A549 (cell line): ENCODE measurements at regions not wholly inside any gene's neighbourhood (a gene's known extent, or its start where the extent isn't known, plus 50 kb on each side); places are given as distances from the start of the nearest gene placed in this dataset.

ENCODE experiments used
- BHLHE40 ChIP-seq: IDR thresholded peaks from 2 replicates; pipeline ENCODE4 v1.6.1; 2012; ENCODE audit warnings: low read depth, low read length, inconsistent platforms
- CEBPB ChIP-seq, 2 experiments: fragments of >200 bp in 1 of 2; sonication (Bioruptor Twin) in 1 of 2; formaldehyde crosslinking in 1 of 2; IDR thresholded peaks; 2 replicates each; pipeline ENCODE4 v1.6.1; 2012 to 2016
- HOXA7 ChIP-seq: fragments of 250-450 bp; sonication (Bioruptor Pico); IDR thresholded peaks from 2 replicates; pipeline ENCODE4 v1.5.0; 2020; ENCODE audit warnings: mild to moderate bottlenecking, moderate library complexity
- POLR2A ChIP-seq: IDR thresholded peaks from 2 replicates; pipeline ENCODE4 v1.6.1; 2012; ENCODE audit warnings: mild to moderate bottlenecking, low read length
- POLR2AphosphoS2 ChIP-seq: conservative IDR thresholded peaks from 2 replicates; pipeline ENCODE4 v1.6.1; 2012; ENCODE audit warnings: low read length, improper control_type of control experiment, inconsistent platforms
- SMC3 ChIP-seq: fragments of >200 bp; sonication (Bioruptor Twin); formaldehyde crosslinking; IDR thresholded peaks from 3 replicates; pipeline ENCODE4 v1.6.1; 2018; ENCODE audit warnings: inconsistent platforms
- TF ChIP-seq, protein P1 (sequence below): fragments of >200 bp; sonication (Bioruptor Twin); formaldehyde crosslinking; IDR thresholded peaks from 3 replicates; pipeline ENCODE4 v1.6.1; 2016
- TF ChIP-seq, protein P2 (sequence below): fragments of >200 bp; sonication (Bioruptor Twin); formaldehyde crosslinking; IDR thresholded peaks from 3 replicates; pipeline ENCODE4 v1.5.1; 2016
- TF ChIP-seq, protein P3 (sequence below): IDR thresholded peaks from 2 replicates; pipeline ENCODE4 v1.6.1; 2012

DNA sequence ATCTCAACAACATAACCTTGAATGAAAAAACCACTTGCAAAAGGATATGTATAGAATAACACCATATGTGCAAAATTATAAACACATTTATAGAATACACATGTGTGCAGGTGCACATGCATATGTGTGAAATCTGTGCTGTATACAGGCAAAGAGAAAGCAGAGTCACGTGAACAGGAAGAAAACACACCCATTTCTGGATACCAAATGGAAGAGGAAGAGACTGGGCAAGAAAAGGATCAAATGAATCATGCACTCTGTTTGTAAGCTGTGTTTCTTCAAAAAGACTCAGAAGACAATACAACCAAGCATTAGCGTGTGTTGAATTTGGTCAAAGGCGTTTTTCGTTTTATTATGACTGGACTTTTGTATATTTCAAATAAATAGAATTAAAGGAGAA, 111.3 kb upstream of the ERG start:
- TF ChIP-seq CEBPB (IDR thresholded peaks at IDR 0.05) (no peak), POLR2A (no peak), HOXA7 (CRISPR knock-in tag) (no peak), SMC3 (no peak), BHLHE40 (no peak), POLR2AphosphoS2 (no peak)
- TF ChIP-seq, protein P1, sequence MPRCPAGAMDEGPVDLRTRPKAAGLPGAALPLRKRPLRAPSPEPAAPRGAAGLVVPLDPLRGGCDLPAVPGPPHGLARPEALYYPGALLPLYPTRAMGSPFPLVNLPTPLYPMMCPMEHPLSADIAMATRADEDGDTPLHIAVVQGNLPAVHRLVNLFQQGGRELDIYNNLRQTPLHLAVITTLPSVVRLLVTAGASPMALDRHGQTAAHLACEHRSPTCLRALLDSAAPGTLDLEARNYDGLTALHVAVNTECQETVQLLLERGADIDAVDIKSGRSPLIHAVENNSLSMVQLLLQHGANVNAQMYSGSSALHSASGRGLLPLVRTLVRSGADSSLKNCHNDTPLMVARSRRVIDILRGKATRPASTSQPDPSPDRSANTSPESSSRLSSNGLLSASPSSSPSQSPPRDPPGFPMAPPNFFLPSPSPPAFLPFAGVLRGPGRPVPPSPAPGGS, result no peak
- TF ChIP-seq, protein P2, sequence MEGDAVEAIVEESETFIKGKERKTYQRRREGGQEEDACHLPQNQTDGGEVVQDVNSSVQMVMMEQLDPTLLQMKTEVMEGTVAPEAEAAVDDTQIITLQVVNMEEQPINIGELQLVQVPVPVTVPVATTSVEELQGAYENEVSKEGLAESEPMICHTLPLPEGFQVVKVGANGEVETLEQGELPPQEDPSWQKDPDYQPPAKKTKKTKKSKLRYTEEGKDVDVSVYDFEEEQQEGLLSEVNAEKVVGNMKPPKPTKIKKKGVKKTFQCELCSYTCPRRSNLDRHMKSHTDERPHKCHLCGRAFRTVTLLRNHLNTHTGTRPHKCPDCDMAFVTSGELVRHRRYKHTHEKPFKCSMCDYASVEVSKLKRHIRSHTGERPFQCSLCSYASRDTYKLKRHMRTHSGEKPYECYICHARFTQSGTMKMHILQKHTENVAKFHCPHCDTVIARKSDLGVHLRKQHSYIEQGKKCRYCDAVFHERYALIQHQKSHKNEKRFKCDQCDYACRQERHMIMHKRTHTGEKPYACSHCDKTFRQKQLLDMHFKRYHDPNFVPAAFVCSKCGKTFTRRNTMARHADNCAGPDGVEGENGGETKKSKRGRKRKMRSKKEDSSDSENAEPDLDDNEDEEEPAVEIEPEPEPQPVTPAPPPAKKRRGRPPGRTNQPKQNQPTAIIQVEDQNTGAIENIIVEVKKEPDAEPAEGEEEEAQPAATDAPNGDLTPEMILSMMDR, result no peak
- TF ChIP-seq, protein P3, sequence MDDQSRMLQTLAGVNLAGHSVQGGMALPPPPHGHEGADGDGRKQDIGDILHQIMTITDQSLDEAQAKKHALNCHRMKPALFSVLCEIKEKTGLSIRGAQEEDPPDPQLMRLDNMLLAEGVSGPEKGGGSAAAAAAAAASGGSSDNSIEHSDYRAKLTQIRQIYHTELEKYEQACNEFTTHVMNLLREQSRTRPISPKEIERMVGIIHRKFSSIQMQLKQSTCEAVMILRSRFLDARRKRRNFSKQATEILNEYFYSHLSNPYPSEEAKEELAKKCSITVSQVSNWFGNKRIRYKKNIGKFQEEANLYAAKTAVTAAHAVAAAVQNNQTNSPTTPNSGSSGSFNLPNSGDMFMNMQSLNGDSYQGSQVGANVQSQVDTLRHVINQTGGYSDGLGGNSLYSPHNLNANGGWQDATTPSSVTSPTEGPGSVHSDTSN, result no peak
